Stimulated activated CD4-positive, alpha-beta T cell treated with anti-CD3 and anti-CD28 coated beads, Interleukin-4, amount 100 ng/mL, for 24 hours (primary cell): ENCODE measurements at regions not wholly inside any gene's neighbourhood (a gene's known extent, or its start where the extent isn't known, plus 50 kb on each side); places are given as distances from the start of the nearest gene placed in this dataset.

Experiments
- DNase-seq: peaks from one replicate; pipeline ENCODE4 v3.0.0-alpha.2; 2020

GRCh38 chrX:104306180-104306579 lies 51.4 kb upstream of the ESX1 start:
- no peak for DNase-seq
